ENCODE measurements at regions not wholly inside any gene's neighbourhood (a gene's known extent, or its start where the extent isn't known, plus 50 kb on each side); places are given as distances from the start of the nearest gene placed in this dataset.

DNA sequence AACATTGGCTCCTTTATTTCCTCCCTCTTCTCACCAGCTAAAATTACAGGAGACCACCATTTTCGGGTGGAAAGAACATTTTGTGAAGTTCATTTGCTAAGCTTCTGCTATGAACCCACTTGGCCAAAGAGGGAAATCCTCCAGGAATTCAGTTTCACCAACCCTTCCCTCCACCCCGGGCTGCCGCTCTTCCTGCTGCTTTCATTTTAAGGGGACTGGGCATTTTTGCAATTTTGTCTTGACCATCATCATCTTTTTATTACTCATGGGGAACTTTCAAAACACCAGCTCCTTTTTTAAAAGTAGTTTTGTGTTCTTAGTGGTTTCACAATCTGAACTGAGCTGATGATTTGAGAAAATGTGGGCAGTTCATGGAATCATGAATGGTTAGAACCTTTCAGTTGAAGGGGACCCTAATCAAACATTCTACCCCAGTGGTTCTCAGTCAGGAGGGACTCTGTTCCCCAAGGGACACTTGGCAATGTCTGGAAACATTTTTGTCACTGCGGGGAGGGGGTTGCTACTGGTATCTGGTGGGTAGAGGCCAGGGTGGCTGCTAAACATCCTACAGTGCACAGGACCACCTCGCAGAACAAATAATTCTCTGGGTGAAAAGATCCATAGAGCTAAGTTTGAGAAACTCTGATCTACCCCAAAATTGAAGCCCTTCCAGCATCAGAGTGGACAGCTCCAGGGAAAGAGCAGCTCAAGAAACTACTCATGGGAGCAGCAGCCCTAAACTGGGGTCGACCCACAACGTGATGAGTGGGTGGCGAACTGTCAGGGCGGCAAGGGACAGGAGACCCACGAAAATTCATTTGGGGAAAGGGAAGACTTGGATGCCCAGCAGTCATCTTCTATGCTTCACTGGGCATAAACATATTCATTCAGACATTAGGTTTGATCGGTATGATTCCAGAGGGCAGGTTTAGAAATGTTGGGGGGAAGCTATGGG, 92.9 kb downstream of the ACKR3 start:
- no peaks in the 10 kb centered on the region for H3K36me3 Mint-ChIP-seq
- H3K9me3 Mint-ChIP-seq: peaks cover 4% of the 10 kb centered on the region
- no peak overlapping the region for H3K4me3 Mint-ChIP-seq
- no peaks in the 10 kb centered on the region for H3K4me1 Mint-ChIP-seq
- no peak overlapping the region for H3K27ac Mint-ChIP-seq
- DNase-seq: no peak
- peaks cover 10% of the 10 kb centered on the region for H3K27me3 Mint-ChIP-seq

DNA sequence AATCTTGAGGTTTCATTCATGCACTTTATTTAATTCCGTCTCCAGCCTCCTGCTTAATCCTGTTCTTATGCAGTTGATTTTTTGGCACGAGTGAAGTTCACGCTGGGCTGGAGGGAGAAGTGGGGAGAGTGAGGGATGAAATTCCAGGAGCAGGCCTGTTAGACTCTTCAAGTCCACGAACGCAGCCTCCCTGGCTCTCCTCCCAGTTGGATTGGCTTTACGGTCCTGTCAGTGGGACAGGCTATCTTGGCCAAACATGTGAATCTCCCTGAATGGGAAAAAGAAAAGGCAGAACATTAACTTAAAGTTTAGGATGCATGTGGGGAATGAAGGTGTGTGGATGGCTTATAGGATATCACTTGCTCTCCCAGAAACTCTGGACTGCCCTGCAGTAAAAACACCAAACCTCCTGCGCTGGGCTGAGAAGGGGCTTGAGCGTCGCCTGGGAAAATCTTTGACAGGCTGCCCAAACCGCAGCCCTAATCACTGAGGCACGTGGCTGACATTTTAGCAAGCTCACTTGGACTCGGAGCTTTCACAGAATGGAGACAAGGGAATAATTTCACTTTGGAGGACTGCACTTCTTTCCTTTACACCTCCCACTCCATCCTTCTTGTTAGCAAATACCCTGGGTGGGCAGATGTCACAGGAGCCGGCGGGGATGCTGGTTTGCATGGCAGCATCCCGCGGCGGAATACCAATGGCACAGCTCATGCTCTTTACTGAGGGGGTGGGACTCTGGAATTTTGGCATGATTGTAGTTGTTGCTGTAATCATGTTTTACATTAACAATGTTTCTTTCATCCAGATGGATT, 93.9 kb downstream of the ACKR3 start:
- H3K36me3 Mint-ChIP-seq: no peaks in the 10 kb centered on the region

DNA sequence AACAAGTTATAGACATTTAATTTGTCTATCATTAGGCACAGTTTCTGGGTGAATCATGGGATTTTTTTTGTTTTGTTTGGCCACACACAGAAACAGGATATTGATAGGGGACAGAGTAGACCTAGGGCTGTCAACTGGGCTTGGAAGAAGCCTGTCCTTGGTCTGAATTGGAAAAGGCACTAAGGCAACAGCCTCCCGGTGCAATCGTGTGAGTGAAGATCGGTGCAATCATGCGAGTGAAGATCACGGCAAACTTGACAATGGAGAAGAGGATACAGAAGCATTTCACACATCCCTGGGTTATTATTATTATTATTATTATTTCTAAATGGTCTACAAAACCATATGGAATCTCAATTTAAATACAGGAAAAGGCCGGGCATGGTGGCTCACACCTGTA, 94.5 kb downstream of the ACKR3 start:
- Mint-ChIP-seq H3K9me3 (peaks cover 4% of the 10 kb centered on the region), H3K4me3 (no peak overlapping the region), H3K27ac (no peak overlapping the region), H3K36me3 (no peaks in the 10 kb centered on the region), H3K27me3 (peaks cover 4% of the 10 kb centered on the region), H3K4me1 (no peaks in the 10 kb centered on the region)
- no peak for DNase-seq

More for the DNA sequence above, 93.9 kb downstream of the ACKR3 start:
- Mint-ChIP-seq H3K9me3 (peaks cover 4% of the 10 kb centered on the region), H3K4me1 (no peaks in the 10 kb centered on the region), H3K27me3 (peaks cover 4% of the 10 kb centered on the region), H3K27ac (no peak overlapping the region), H3K4me3 (no peak overlapping the region)
- DNase-seq: no peak

DNA sequence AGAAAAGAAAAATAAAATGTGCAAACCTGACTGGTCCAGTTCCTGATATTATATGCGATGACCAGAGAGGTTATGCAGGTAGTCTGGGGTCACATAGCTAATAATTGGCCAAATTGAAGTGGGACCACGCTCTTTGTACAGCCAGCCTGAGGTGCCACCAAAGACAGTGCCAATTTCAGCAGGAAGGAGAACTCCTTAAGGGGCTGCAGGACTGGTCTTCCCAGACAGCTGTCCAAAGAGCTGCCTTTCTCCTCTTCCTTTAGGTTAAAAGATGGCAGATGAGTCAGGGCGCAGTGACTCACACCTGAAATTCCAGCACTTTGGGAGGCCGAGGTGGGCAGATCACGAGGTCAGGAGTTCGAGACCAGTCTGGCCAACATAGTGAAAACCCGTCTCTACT, 95.5 kb downstream of the ACKR3 start:
- Mint-ChIP-seq H3K36me3 (no peaks in the 10 kb centered on the region), H3K4me3 (no peak overlapping the region), H3K4me1 (no peaks in the 10 kb centered on the region), H3K27me3 (peaks cover 4% of the 10 kb centered on the region), H3K9me3 (peaks cover 4% of the 10 kb centered on the region), H3K27ac (no peak overlapping the region)
- DNase-seq: no peak

DNA sequence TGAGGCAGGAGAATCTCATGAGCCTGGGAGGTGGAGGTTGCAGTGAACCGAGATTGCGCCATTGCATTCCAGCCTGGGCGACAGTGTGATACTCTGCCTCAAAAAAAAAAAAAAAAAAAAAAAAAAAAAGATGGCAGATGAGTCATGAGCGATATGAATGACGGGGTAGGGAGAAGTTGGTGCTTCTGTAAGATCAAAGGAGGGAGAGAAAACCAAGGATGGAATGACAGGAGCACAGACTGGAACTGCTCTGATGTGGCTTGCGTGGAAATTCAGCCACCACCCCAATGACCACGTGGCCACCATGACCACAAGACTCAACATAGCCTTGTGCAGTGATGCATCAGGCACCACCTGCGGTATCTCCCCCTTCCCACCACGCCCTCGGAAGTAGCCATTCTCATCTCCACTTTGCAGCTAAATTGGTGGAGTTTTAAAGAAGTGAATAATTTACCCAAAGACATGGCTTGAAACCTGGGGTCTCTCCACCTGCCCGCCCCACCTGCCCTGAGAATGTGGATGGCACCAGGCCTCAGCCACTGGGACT, 96.0 kb downstream of the ACKR3 start:
- no peak for DNase-seq
- H3K27ac Mint-ChIP-seq: no peak overlapping the region
- peaks cover 4% of the 10 kb centered on the region for H3K9me3 Mint-ChIP-seq
- H3K36me3 Mint-ChIP-seq: no peaks in the 10 kb centered on the region
- H3K27me3 Mint-ChIP-seq: peaks cover 4% of the 10 kb centered on the region
- H3K4me1 Mint-ChIP-seq: no peaks in the 10 kb centered on the region
- H3K4me3 Mint-ChIP-seq: no peak overlapping the region

DNA sequence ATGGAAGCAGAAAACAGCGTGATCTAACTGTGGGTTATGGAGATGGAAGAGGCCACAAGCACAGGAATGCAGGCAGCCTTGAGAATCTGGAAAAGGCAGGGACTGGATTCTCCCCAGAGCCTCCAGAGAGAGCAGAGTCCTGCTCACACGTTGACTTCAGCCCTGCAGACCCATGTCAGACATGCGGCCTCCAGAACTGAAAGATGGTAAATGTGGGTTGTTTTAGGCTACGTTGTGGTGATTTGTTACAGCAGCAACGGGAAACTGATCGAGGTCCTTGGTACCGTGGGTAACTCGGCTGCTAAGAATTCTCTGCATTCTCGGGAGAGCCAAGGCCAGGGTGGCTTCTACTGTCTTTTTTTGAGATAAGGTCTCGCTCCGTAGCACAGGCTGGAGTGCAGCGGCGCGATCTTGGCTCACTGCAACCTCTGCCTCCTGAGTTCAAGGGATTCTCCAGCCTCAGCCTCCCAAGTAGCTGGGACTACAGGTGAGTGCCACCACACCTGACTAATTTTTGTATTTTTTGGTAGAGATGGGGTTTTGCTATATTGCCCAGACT, 97.1 kb downstream of the ACKR3 start:
- Mint-ChIP-seq H3K36me3 (no peaks in the 10 kb centered on the region), H3K9me3 (peaks cover 4% of the 10 kb centered on the region), H3K27ac (no peak overlapping the region), H3K4me1 (no peaks in the 10 kb centered on the region), H3K27me3 (peaks cover 4% of the 10 kb centered on the region), H3K4me3 (no peak overlapping the region)
- no peak for DNase-seq

DNA sequence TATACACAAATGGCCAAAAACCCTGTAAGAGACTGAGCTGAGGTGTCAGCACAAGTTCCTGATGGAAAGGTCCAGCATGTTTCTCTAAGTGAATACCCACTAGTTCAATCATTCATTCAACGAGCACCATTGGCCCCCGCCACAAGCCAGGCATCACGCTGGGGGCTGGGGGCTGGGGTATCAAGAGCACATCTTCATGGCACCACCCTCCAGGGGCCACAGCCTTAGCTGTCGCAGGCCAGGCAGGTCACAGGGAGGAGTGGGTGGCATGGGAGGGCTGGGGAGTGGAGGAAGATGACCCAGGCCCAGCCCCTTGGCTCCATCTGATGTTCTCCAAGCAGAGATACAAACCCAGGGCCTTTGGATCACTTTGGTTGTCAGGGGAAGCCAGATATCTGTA, 97.9 kb downstream of the ACKR3 start:
- Mint-ChIP-seq H3K36me3 (no peaks in the 10 kb centered on the region), H3K27me3 (no peaks in the 10 kb centered on the region), H3K9me3 (peaks cover 4% of the 10 kb centered on the region), H3K4me3 (no peak overlapping the region), H3K27ac (no peak overlapping the region), H3K4me1 (no peaks in the 10 kb centered on the region)
- DNase-seq: no peak

DNA sequence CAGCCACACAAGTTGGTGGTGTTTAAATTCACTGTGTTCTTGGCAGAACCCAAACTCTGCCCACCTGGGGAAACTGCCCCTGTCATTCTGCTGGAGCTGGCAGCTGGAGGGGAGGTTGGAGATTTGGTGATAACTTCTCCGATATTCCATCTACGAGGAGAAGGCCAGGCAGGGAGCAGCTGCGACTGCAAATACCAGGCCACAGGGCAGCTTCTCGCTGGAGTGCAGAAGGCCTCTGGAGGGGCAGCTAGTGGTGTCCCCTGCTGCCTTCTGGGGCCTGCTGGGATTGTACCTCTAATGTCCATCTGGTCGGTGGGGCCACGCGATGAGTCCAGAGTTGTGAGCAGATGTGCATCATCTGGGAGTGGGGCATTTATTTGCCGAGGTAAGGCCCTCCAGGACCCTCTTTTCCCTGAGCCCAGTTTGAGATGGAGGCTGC, 98.9 kb downstream of the ACKR3 start:
- no peaks in the 10 kb centered on the region for H3K36me3 Mint-ChIP-seq
- peaks cover 6% of the 10 kb centered on the region for H3K27me3 Mint-ChIP-seq
- no peaks in the 10 kb centered on the region for H3K4me1 Mint-ChIP-seq
- no peak overlapping the region for H3K4me3 Mint-ChIP-seq
- H3K9me3 Mint-ChIP-seq: peaks cover 4% of the 10 kb centered on the region
- no peak overlapping the region for H3K27ac Mint-ChIP-seq
- DNase-seq: no peak

DNA sequence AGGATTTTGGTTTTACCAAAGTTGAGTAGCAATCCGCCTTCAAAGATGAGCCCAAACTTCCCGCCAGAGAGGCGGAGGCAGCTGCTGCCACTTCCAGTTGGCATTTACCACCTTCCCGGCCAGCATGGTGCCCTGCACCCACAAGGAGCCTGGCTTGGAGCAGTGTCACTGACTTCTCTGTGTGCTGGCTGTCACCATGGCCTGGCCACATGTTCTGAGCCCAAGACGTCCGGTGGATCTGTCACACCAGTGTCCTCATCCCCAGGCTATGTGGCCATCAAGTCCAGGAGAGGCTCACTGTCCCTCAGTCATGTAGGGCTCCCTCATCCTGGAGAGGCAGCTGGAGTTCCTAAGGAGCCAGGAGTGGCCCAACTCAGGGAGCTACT, 100.6 kb downstream of the ACKR3 start:
- no peaks in the 10 kb centered on the region for H3K4me1 Mint-ChIP-seq
- H3K27me3 Mint-ChIP-seq: peaks cover 8% of the 10 kb centered on the region
- H3K27ac Mint-ChIP-seq: no peak overlapping the region
- peaks cover 4% of the 10 kb centered on the region for H3K9me3 Mint-ChIP-seq
- no peaks in the 10 kb centered on the region for H3K36me3 Mint-ChIP-seq
- DNase-seq: no peak
- H3K4me3 Mint-ChIP-seq: no peak overlapping the region

DNA sequence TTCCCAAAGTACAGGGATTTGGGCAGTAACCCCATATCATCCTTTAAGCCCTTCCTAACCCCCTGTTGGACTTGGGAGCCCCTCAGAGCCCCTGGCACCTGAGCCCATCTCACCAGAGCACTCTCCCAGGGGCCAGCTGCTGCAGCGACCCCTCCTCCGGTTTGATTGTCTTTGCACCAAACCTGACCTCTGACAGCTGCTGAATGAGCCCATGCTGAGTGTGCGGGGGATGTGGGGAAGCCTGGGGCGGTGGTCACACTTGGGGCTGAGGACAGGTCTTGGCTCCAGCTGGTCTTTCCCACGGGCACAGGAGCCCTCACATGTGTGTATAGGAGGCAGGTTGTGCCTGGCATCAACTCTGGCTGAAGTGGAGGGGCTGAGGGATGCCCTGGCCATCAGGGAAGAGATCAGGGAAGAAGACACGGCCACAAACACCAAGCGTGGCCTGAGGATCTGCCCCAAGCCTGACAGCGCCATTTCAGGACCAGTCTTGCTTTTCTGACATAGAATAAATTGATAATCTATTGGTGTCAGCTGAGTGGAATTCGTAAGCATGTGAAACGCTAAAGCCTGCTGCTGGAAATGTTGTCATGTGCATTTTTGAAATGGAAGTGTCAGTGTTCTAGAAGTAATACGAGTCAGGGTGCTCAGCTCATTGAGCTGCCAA, 102.4 kb downstream of the ACKR3 start:
- no peak overlapping the region for H3K27ac Mint-ChIP-seq
- H3K4me1 Mint-ChIP-seq: no peaks in the 10 kb centered on the region
- no peaks in the 10 kb centered on the region for H3K9me3 Mint-ChIP-seq
- no peak overlapping the region for H3K4me3 Mint-ChIP-seq
- peaks cover 20% of the 10 kb centered on the region for H3K27me3 Mint-ChIP-seq
- no peak for DNase-seq
- no peaks in the 10 kb centered on the region for H3K36me3 Mint-ChIP-seq

DNA sequence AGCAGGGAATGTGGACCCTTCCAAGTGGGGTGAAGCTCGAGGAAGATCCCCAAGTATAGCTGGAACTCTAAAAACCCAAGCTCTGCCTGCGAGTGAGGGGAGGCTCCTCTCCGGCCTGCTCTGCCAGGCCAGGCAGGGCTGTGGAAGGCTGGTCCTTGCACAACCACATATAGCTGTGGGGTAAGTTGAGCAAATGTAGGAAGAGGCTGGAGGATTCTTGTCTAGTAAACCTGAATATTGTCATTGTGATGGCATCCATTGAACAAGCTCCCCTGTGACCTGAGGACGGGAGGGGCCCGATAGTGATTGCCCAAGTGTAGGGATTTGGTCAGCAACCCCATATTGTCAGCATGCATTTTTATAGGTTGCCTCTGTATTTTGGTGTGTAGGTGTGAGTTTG, 103.0 kb downstream of the ACKR3 start:
- H3K4me3 Mint-ChIP-seq: no peak overlapping the region
- H3K27ac Mint-ChIP-seq: no peak overlapping the region
- no peaks in the 10 kb centered on the region for H3K36me3 Mint-ChIP-seq
- no peaks in the 10 kb centered on the region for H3K9me3 Mint-ChIP-seq
- no peak for DNase-seq
- peaks cover 20% of the 10 kb centered on the region for H3K27me3 Mint-ChIP-seq
- no peaks in the 10 kb centered on the region for H3K4me1 Mint-ChIP-seq

DNA sequence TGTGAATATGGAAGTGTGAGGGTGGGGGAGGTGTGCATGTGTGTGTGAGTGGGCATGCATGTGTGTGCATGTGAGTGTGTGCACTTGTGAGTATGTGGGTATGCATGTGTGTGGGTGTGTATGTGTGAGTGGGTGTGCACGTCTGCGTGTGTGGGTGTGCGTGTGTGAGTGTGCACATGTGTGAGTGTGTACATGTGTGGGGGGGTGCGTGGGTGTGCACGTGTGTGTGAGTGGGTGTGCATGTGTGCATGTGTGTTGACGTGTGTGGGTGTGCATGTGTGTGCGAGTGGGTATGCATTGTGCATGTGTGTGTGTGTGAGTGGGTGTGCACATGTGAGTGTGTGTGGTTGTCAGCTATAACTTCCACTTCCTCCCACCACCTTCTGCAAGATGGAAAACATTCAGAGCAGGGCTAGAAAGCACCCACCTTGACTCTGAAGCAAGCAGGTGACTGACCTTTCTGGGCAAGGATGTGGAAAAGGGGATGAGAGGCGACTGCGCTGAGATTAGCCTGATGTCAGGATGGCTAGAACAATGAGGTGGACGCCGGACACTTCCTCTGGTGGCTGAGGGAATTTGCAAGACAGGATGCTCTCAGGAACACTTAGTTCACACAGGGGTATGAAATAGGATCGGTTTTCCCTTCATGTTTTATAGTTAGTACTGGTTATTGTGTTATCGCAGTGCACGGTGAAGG, 103.6 kb downstream of the ACKR3 start:
- no peak for DNase-seq
- Mint-ChIP-seq H3K9me3 (no peaks in the 10 kb centered on the region), H3K27me3 (peaks cover 20% of the 10 kb centered on the region), H3K36me3 (no peaks in the 10 kb centered on the region), H3K4me1 (no peaks in the 10 kb centered on the region), H3K4me3 (no peak overlapping the region), H3K27ac (no peak overlapping the region)

DNA sequence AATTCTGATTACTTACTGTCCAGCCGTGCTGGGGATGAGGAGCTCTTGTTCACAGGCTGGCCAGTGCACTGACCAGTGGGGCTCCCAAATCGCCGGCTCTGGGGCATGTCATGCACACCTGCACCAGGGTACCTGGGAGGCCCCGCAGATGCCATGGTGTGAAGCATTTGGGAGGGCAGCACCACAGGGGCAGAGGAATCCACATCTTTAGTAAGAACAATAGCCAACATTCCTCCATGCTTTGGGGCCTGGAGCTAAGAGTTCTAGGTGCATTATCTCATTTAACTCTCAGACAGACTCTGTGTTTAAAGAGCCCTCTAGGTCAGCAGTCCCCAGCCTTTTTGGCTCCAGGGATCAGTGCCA, 104.2 kb downstream of the ACKR3 start:
- DNase-seq: no peak
- H3K27me3 Mint-ChIP-seq: peaks cover 20% of the 10 kb centered on the region
- H3K9me3 Mint-ChIP-seq: no peaks in the 10 kb centered on the region
- H3K36me3 Mint-ChIP-seq: no peaks in the 10 kb centered on the region
- H3K4me1 Mint-ChIP-seq: no peaks in the 10 kb centered on the region
- no peak overlapping the region for H3K4me3 Mint-ChIP-seq
- H3K27ac Mint-ChIP-seq: no peak overlapping the region

DNA sequence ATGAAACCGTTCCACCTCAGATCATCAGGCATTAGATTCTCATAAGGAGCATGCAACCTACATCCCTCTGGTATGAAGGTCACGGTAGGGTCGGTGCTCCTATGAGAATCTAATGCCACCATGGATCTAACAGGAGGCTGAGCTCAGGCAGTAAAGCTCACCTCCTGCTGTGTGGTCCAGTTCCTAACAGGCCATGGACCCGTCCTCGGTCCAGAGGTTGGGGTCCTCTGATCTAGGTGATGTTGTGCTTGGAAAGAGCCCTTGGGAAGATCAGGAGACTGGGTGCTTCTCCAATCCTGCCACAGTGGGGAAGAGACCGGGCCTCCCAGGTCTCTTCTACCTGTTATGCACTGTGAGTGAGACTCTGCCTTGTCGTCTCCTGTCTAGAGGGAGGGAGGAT, 104.6 kb downstream of the ACKR3 start:
- DNase-seq: no peak
- no peaks in the 10 kb centered on the region for H3K9me3 Mint-ChIP-seq
- H3K27me3 Mint-ChIP-seq: peaks cover 20% of the 10 kb centered on the region
- H3K4me1 Mint-ChIP-seq: no peaks in the 10 kb centered on the region
- H3K27ac Mint-ChIP-seq: no peak overlapping the region
- no peaks in the 10 kb centered on the region for H3K36me3 Mint-ChIP-seq
- H3K4me3 Mint-ChIP-seq: no peak overlapping the region
